T-helper 1 cell treated with Interleukin-12 subunit alpha and Interleukin-12 subunit beta and Interleukin-4 antibody, amounts not matched to agents 30 μg/mL and 1 μg/mL, for 36 hours (primary cell): ENCODE measurements at regions not wholly inside any gene's neighbourhood (a gene's known extent, or its start where the extent isn't known, plus 50 kb on each side); places are given as distances from the start of the nearest gene placed in this dataset.
A peak's percentile ranks its signal among the peaks of the same experiment; 100 is the strongest.
"Not testable (repeated sequence)": the region's sequence is repeated elsewhere in the genome, so short reads cannot be mapped to it uniquely, and the experiment has no call there.

ENCODE experiments used
- H3K27ac Mint-ChIP-seq: one replicate; pipeline ENCODE4 v1.8.0; 2021; ENCODE audit warnings: mild to moderate bottlenecking, mixed read lengths
- H3K27me3 Mint-ChIP-seq: one replicate; pipeline ENCODE4 v1.8.0; 2021; ENCODE audit warnings: low read depth, mixed read lengths
- H3K36me3 Mint-ChIP-seq: one replicate; pipeline ENCODE4 v1.8.0; 2021; ENCODE audit warnings: low read depth, mixed read lengths
- H3K4me1 Mint-ChIP-seq: one replicate; pipeline ENCODE4 v1.8.0; 2021; ENCODE audit warnings: low read depth, mixed read lengths
- H3K4me3 Mint-ChIP-seq: one replicate; pipeline ENCODE4 v1.8.0; 2021; ENCODE audit warnings: mild to moderate bottlenecking, moderate library complexity, mixed read lengths
- H3K9me3 Mint-ChIP-seq: one replicate; pipeline ENCODE4 v1.8.0; 2021; ENCODE audit warnings: mixed read lengths

DNA sequence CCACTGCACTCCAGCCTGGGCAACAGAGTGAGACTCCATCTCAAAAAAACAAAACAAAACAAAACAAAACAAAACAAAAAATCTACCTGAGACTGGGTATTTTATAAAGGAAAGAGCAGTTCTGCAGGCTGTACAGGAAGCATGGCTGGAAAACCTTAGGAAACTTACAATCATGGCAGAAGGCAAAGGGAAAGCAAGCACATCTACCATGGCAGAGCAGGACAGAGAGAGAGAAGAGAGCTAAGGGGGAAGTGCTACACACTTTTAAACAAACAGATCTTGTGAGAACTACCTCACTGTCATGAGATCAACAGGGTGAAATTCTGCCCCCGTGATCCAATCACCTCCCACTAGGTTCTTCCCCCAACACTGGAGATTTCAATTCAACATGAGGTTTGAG, 198.3 kb upstream of the SAMSN1 start:
- Mint-ChIP-seq H3K27ac (no peak overlapping the region), H3K4me1 (no peaks in the 10 kb centered on the region), H3K27me3 (peaks cover 8% of the 10 kb centered on the region), H3K36me3 (no peaks in the 10 kb centered on the region), H3K4me3 (no peak overlapping the region), H3K9me3 (peaks cover 4% of the 10 kb centered on the region)

- Mint-ChIP-seq H3K27me3 (no peaks in the 10 kb centered on the region), H3K4me1 (peaks cover 8% of the 10 kb centered on the region), H3K9me3 (peaks cover 4% of the 10 kb centered on the region), H3K27ac (no peak overlapping the region), H3K4me3 (no peak overlapping the region), H3K36me3 (no peaks in the 10 kb centered on the region)
These were observed 196.0 kb upstream of the SAMSN1 start for GRCh38 chr21:14742119-14742518.

DNA sequence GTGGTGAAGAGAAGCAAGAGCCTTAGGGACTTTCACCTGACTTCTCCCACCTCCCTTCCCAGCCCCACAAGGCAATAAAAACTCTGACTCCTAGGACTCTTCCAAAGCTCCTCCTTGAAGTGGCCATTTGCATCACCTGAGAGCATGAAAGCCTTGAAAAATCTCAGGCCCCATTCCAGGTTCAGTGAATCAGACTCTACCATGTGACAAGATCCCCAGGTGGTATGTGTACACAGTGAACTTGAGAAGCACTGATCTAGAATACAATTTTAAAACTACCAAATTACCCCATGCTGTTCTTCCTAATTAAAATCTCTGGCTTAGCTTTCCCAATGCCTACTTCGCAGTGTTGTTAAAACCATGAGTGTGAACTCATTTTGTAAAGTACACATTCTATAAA, 195.1 kb upstream of the SAMSN1 start:
- no peak overlapping the region for H3K27ac Mint-ChIP-seq

GRCh38 chr21:14740692-14741091, 194.6 kb upstream of the SAMSN1 start:
- H3K4me3 Mint-ChIP-seq, result no peak overlapping the region

More for the DNA sequence above, 195.1 kb upstream of the SAMSN1 start:
- H3K4me1 Mint-ChIP-seq, result peaks cover 16% of the 10 kb centered on the region
- H3K27me3 Mint-ChIP-seq, result no peaks in the 10 kb centered on the region
- H3K36me3 Mint-ChIP-seq, result no peaks in the 10 kb centered on the region
- peaks cover 4% of the 10 kb centered on the region for H3K9me3 Mint-ChIP-seq
- H3K4me3 Mint-ChIP-seq, result no peak overlapping the region

DNA sequence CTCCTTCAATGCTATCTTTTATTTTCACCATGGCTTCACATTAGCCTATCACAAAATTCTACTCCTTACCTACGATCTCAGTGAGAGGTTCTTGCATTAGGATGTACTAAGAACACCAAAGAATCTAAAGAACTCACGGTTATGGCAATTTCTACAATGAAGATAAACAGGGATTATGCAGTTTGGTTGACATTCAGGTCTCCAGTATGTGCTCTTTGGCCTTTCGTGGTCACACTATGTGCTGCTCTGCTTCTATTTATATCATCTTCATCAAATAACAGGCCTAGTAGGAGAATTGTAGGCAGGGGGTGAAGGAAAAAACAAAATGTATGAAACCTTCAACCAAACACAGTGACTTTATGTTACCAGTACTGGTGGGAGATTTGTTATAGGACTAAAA, 194.0 kb upstream of the SAMSN1 start:
- peaks cover 26% of the 10 kb centered on the region for H3K4me1 Mint-ChIP-seq
- no peaks in the 10 kb centered on the region for H3K36me3 Mint-ChIP-seq
- H3K27ac Mint-ChIP-seq, result no peak overlapping the region
- no peak overlapping the region for H3K4me3 Mint-ChIP-seq
- H3K27me3 Mint-ChIP-seq, result no peaks in the 10 kb centered on the region
- H3K9me3 Mint-ChIP-seq, result peaks cover 4% of the 10 kb centered on the region

More at GRCh38 chr21:14740692-14741091, 194.6 kb upstream of the SAMSN1 start:
- Mint-ChIP-seq H3K27me3 (no peaks in the 10 kb centered on the region), H3K4me1 (peaks cover 20% of the 10 kb centered on the region), H3K36me3 (no peaks in the 10 kb centered on the region), H3K9me3 (peaks cover 4% of the 10 kb centered on the region), H3K27ac (no peak overlapping the region)

- Mint-ChIP-seq H3K4me1 (peaks cover 26% of the 10 kb centered on the region), H3K27me3 (no peaks in the 10 kb centered on the region), H3K27ac (no peak overlapping the region), H3K36me3 (no peaks in the 10 kb centered on the region), H3K4me3 (no peak overlapping the region), H3K9me3 (peaks cover 4% of the 10 kb centered on the region)
These were observed 193.5 kb upstream of the SAMSN1 start for GRCh38 chr21:14739590-14739989.

DNA sequence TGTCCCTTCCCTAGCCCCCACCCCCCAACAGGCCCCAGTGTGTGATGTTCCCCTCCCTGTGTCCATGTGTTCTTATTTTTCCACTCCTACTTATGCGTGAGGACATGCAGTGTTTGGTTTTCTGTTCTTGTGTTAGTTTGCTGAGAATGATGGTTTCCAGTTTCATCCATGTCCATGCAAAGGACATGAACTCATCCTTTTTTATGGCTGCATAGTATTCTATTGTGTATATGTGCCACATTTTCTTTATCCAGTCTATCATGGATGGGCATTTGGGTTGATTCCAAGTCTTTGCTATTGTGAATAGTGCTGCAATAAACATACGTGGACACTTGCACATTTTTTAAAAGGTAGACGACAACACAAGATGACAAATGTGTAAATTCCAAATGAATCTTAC, 192.5 kb upstream of the SAMSN1 start:
- H3K4me1 Mint-ChIP-seq, result peaks cover 31% of the 10 kb centered on the region
- not testable (repeated sequence) for H3K9me3 Mint-ChIP-seq, H3K27me3 Mint-ChIP-seq, H3K36me3 Mint-ChIP-seq, H3K4me3 Mint-ChIP-seq, H3K27ac Mint-ChIP-seq

DNA sequence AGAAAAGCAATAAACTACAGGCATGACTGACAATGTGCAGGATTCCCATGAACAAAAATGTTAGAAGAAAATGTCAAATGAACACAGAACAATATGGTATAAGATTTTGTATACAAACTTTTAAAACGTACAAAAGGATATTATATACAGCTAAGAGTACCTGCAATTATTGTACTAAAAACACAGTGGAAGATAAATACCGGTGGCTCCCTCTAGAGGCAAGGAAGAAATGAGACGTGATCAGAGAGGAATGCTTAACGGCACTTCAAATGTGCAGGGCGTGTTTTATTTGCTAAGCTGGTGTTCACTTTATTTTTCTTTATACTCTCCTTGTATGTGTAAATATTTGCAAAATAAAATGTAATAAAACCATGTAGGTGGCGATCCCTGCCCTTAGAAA, 191.8 kb upstream of the SAMSN1 start:
- H3K4me3 Mint-ChIP-seq, result no peak overlapping the region

GRCh38 chr21:14737284-14737691, 191.2 kb upstream of the SAMSN1 start:
- Mint-ChIP-seq H3K36me3 (peaks cover 5% of the 10 kb centered on the region), H3K4me3 (no peak overlapping the region), H3K9me3 (peaks cover 7% of the 10 kb centered on the region), H3K4me1 (peaks cover 34% of the 10 kb centered on the region), H3K27me3 (no peaks in the 10 kb centered on the region), H3K27ac (peak overlapping the region; percentile 37)

More for the DNA sequence above, 191.8 kb upstream of the SAMSN1 start:
- Mint-ChIP-seq H3K4me1 (peaks cover 31% of the 10 kb centered on the region), H3K27me3 (no peaks in the 10 kb centered on the region), H3K9me3 (peaks cover 7% of the 10 kb centered on the region), H3K36me3 (peaks cover 5% of the 10 kb centered on the region), H3K27ac (no peak overlapping the region)

DNA sequence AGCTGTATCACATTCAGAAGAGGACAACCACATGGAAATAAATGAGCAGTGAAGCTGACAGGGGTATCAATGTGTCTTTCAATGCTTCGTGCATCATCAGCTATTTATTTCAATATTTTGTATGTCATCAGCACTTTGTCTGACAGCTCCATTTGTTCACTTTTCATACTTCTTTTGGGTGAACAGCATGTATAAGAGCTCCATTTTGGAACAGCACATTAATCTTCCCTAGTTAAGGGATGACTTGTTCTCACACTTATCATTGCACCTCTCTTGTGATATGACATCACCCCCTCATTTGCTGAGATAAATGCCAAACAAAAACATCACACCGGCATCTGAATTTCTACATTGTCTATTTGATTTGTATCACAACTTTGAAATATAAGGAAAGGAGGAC, 190.6 kb upstream of the SAMSN1 start:
- Mint-ChIP-seq H3K4me3 (no peak overlapping the region), H3K4me1 (peaks cover 34% of the 10 kb centered on the region), H3K27ac (peak overlapping the region; percentile 42), H3K9me3 (peaks cover 7% of the 10 kb centered on the region), H3K36me3 (peaks cover 5% of the 10 kb centered on the region), H3K27me3 (no peaks in the 10 kb centered on the region)

GRCh38 chr21:14736162-14736561, 190.0 kb upstream of the SAMSN1 start:
- Mint-ChIP-seq H3K4me1 (peaks cover 34% of the 10 kb centered on the region), H3K9me3 (peaks cover 7% of the 10 kb centered on the region), H3K4me3 (no peak overlapping the region), H3K36me3 (peaks cover 5% of the 10 kb centered on the region), H3K27me3 (no peaks in the 10 kb centered on the region), H3K27ac (peak overlapping the region; percentile 80)

- Mint-ChIP-seq H3K4me1 (peaks cover 36% of the 10 kb centered on the region), H3K36me3 (peaks cover 5% of the 10 kb centered on the region), H3K27me3 (no peaks in the 10 kb centered on the region), H3K9me3 (peaks cover 7% of the 10 kb centered on the region), H3K4me3 (no peak overlapping the region), H3K27ac (no peak overlapping the region)
These were observed 188.7 kb upstream of the SAMSN1 start for GRCh38 chr21:14734833-14735232.

- no peak overlapping the region for H3K27ac Mint-ChIP-seq
- H3K4me1 Mint-ChIP-seq, result peaks cover 37% of the 10 kb centered on the region
- H3K36me3 Mint-ChIP-seq, result peaks cover 5% of the 10 kb centered on the region
- no peaks in the 10 kb centered on the region for H3K27me3 Mint-ChIP-seq
- H3K4me3 Mint-ChIP-seq, result no peak overlapping the region
- H3K9me3 Mint-ChIP-seq, result peaks cover 7% of the 10 kb centered on the region
These were observed 188.1 kb upstream of the SAMSN1 start for GRCh38 chr21:14734191-14734590.

- no peaks in the 10 kb centered on the region for H3K36me3 Mint-ChIP-seq
These were observed 179.1 kb upstream of the SAMSN1 start for GRCh38 chr21:14725219-14725618.

GRCh38 chr21:14722841-14723483, 176.8 kb upstream of the SAMSN1 start:
- Mint-ChIP-seq H3K4me1 (peaks cover 13% of the 10 kb centered on the region), H3K27me3 (no peaks in the 10 kb centered on the region), H3K36me3 (no peaks in the 10 kb centered on the region), H3K27ac (peak overlapping the region; percentile 1), H3K4me3 (no peak overlapping the region), H3K9me3 (peaks cover 3% of the 10 kb centered on the region)

More at GRCh38 chr21:14725219-14725618, 179.1 kb upstream of the SAMSN1 start:
- no peak overlapping the region for H3K4me3 Mint-ChIP-seq
- no peak overlapping the region for H3K27ac Mint-ChIP-seq
- peaks cover 3% of the 10 kb centered on the region for H3K9me3 Mint-ChIP-seq
- H3K27me3 Mint-ChIP-seq, result no peaks in the 10 kb centered on the region
- H3K4me1 Mint-ChIP-seq, result peaks cover 12% of the 10 kb centered on the region

DNA sequence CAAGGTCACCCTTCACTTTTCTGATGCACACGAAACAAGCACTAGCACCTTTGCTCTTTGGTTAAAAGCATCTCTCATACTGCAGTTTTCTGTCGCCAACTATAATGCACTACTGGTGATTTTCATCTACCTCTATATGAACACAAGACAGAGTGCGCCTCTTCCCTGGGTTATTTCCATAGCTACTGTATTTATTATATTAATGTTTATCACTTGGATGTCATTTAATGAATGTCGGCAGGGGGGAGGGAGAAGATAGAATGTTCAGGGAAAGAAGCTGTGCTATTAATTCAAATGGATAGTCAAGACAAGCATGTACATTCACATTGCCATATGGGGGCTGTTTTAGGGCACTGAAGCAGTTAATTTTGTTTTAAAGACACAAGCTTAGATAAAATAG, 174.1 kb upstream of the SAMSN1 start:
- Mint-ChIP-seq H3K36me3 (no peaks in the 10 kb centered on the region), H3K27me3 (no peaks in the 10 kb centered on the region), H3K4me3 (no peak overlapping the region), H3K4me1 (peaks cover 8% of the 10 kb centered on the region), H3K27ac (no peak overlapping the region), H3K9me3 (peaks cover 3% of the 10 kb centered on the region)
